Spleen (tissue), 11 donors: ENCODE measurements at regions not wholly inside any gene's neighbourhood (a gene's known extent, or its start where the extent isn't known, plus 50 kb on each side); places are given as distances from the start of the nearest gene placed in this dataset.
A peak's percentile ranks its signal among the peaks of the same experiment; 100 is the strongest.

Experiments
- DNase-seq: peaks from one replicate; pipeline ENCODE4 v3.0.0-alpha.2; 2020
- H3K27ac ChIP-seq, 8 donors: fragments of 200-600 bp; sonication (generic) in 7 of 8; 1 replicate in 4 of 8; 2 replicates in 4 of 8; pipeline versions ENCODE4 v1.5.0 to v1.8.0; 2016 to 2021; ENCODE audit warnings: inconsistent platforms in 4 of 8, mild to moderate bottlenecking in 4 of 8, moderate library complexity in 1 of 8
- H3K27me3 ChIP-seq, 7 donors: fragments of 200-600 bp; sonication (generic) in 6 of 7; replicated peaks in 1 of 7; 1 replicate in 4 of 7; 2 replicates in 3 of 7; pipeline versions ENCODE4 v1.5.0 to v1.8.0; 2016 to 2021; ENCODE audit warnings: inconsistent platforms in 3 of 7, mild to moderate bottlenecking in 1 of 7
- H3K36me3 ChIP-seq, 6 donors: fragments of 200-600 bp; sonication (generic) in 5 of 6; 1 replicate in 4 of 6; 2 replicates in 2 of 6; pipeline versions ENCODE4 v1.5.0 to v1.8.0; 2016 to 2021; ENCODE audit warnings: inconsistent platforms in 2 of 6
- H3K4me1 ChIP-seq, 6 donors: fragments of 200-600 bp; sonication (generic) in 5 of 6; 1 replicate in 3 of 6; 2 replicates in 3 of 6; pipeline versions ENCODE4 v1.5.0 to v1.8.0; 2016 to 2021; ENCODE audit warnings: inconsistent platforms in 3 of 6
- H3K4me3 ChIP-seq, 8 donors: fragments of 200-600 bp; sonication (generic) in 7 of 8; 1 replicate in 4 of 8; 2 replicates in 4 of 8; pipeline versions ENCODE4 v1.5.0 to v1.8.0; 2016 to 2021; ENCODE audit warnings: inconsistent platforms in 4 of 8, mild to moderate bottlenecking in 4 of 8, moderate library complexity in 2 of 8
- H3K9me3 ChIP-seq, 8 donors: fragments of 200-600 bp; sonication (generic) in 7 of 8; 1 replicate in 4 of 8; 2 replicates in 4 of 8; pipeline versions ENCODE4 v1.5.0 to v1.8.0; 2016 to 2021; ENCODE audit warnings: inconsistent platforms in 4 of 8
- POLR2A ChIP-seq, 3 donors: fragments of 450-650 bp; IDR thresholded peaks; one replicate each; pipeline ENCODE4 v1.5.1; 2017; ENCODE audit warnings: antibody characterized with exemption in 3 of 3, mild to moderate bottlenecking in 1 of 3
- POLR2AphosphoS5 ChIP-seq, 3 donors: sonication (generic); formaldehyde crosslinking; IDR thresholded peaks; one replicate each; pipeline ENCODE4 v1.5.1; 2017; ENCODE audit warnings: antibody characterized with exemption in 3 of 3
- WGBS, 5 donors: extraction: QIAGEN DNeasy Blood & Tissue Kit in 3 of 5; methylation state at CpG; one replicate each; pipeline versions ENCODE4 v1.1.5 to v1.1.7; 2013 to 2018; 5-methylcytosine and 5-hydroxymethylcytosine counted together
- intact Hi-C: fragments of 100-400 bp; cut with DNase I; formaldehyde crosslinking; loops from one replicate; pipeline ENCODE4 v1.15.0; 2023; ENCODE audit warnings: low total_unique reads
- TF ChIP-seq, protein P1 (sequence below), 11 experiments: fragments of 200-600 bp in 7 of 11; fragments of 450-650 bp in 4 of 11; sonication (generic) in 4 of 11; IDR thresholded peaks in 8 of 11; conservative IDR thresholded peaks in 3 of 11; 1 replicate in 7 of 11; 2 replicates in 4 of 11; pipeline versions ENCODE4 v1.4.0 to v1.8.0; 2016 to 2021; ENCODE audit warnings: antibody characterized with exemption in 11 of 11, inconsistent platforms in 4 of 11, mild to moderate bottlenecking in 1 of 11
- donor health status: healthy with polysubstance abuse.
- donor health status: DM: no; HTN: no; CAD: no; lungs with moderate emphysema.
- donor health status: DM: no; HTN: no; CAD: no.
- donor health status: Bipolar disorder and iron deficiency.
- donor health status: healthy.
- donor health status: DM: no; HTN: no; CAD: no.
- donor health status: DM: yes; HTN: yes; CAD: no.

DNA sequence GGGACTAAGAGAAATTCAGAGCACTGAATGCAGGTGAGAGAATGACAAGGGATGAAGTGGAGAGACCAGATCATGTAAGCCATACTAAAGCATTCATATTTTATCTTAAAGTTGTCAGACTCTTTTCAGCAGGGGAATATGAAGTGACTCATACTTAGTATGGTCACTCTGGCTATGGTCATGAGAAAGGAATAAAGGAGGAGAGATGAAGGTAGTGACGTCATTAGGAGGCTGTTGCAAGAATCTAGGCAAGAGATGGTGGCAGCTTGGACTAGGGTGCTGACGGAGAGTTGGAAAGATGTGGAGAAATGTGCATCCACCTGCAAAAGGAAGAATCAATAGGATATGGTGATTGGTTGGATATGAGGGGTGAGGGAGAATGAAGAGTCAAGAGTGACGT is 203.2 kb upstream of the ACVR2A start:
- WGBS, 5 donors: 81 to 91% (median 87%) methylated on average over 3 of the region's 3 CpGs
- H3K27me3 ChIP-seq: no peaks in the 10 kb centered on the region
- no peaks in the 10 kb centered on the region for H3K9me3 ChIP-seq
- no peaks in the 10 kb centered on the region for H3K36me3 ChIP-seq
- intact Hi-C loops: no loop called here
- TF ChIP-seq POLR2A (IDR thresholded peaks at IDR 0.05) (no peak), POLR2AphosphoS5 (IDR thresholded peaks at IDR 0.05) (no peak)
- TF ChIP-seq, protein P1, sequence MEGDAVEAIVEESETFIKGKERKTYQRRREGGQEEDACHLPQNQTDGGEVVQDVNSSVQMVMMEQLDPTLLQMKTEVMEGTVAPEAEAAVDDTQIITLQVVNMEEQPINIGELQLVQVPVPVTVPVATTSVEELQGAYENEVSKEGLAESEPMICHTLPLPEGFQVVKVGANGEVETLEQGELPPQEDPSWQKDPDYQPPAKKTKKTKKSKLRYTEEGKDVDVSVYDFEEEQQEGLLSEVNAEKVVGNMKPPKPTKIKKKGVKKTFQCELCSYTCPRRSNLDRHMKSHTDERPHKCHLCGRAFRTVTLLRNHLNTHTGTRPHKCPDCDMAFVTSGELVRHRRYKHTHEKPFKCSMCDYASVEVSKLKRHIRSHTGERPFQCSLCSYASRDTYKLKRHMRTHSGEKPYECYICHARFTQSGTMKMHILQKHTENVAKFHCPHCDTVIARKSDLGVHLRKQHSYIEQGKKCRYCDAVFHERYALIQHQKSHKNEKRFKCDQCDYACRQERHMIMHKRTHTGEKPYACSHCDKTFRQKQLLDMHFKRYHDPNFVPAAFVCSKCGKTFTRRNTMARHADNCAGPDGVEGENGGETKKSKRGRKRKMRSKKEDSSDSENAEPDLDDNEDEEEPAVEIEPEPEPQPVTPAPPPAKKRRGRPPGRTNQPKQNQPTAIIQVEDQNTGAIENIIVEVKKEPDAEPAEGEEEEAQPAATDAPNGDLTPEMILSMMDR (IDR thresholded peaks at IDR 0.05 in 8 of 11, conservative IDR thresholded peaks at IDR 0.05 in 3 of 11): no peak
- no peak overlapping the region for H3K27ac ChIP-seq
- peaks cover 0 to 8% (median 0%) of the 10 kb centered on the region in 6 donors for H3K4me1 ChIP-seq
- no peak for DNase-seq
- H3K4me3 ChIP-seq: no peak overlapping the region

DNA sequence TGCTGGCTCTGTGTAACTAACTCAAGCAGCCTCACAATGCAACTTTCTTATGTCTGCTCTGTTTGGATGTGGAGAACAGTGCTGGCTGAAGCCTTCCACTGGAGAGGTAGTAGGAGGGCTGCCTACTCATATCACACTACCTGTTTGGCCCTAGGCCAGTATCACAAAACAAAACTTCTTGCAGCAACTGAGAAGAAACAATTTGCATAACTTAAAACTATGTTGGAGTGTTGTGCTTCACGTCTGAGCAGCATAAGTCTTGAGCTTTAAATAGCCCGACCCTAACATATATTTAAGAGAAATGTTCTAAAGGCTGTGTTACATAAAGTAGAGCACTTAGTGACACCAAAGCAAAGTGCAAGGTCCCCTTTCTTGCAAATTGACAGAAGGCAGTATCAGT is 204.9 kb upstream of the ACVR2A start:
- Histone ChIP-seq H3K36me3 (no peaks in the 10 kb centered on the region), H3K4me1 (peaks cover 0 to 16% (median 2%) of the 10 kb centered on the region in 6 donors), H3K27me3 (no peaks in the 10 kb centered on the region), H3K9me3 (no peaks in the 10 kb centered on the region), H3K4me3 (no peak overlapping the region), H3K27ac (no peak overlapping the region)
- intact Hi-C loops: no loop called here
- TF ChIP-seq POLR2AphosphoS5 (IDR thresholded peaks at IDR 0.05) (no peak), POLR2A (IDR thresholded peaks at IDR 0.05) (no peak)
- TF ChIP-seq, protein P1 (IDR thresholded peaks at IDR 0.05 in 8 of 11, conservative IDR thresholded peaks at IDR 0.05 in 3 of 11): no peak
- WGBS, 5 donors: 64 to 89% (median 73%) methylated on average over 2 of the region's 2 CpGs
- DNase-seq: no peak

DNA sequence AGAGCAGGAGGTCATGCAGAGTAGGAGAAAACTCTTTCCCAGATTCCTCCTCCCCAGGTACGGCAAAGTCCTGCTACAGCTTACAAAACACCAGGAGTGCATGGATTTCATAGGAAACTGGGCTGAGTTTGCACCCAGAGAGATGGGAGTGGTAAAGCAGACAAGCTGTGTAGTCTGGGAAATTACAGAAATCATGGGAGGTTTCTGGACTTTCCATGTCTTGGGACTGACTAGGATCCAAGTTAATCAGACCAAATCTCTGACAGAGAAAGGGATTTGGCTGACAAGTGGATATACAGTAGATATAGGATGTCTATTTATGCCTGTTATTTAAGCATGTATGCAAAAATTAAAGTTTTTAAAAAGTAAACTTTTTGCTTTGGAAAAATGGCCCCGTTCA is 205.4 kb upstream of the ACVR2A start:
- Histone ChIP-seq H3K27me3 (no peaks in the 10 kb centered on the region), H3K9me3 (no peaks in the 10 kb centered on the region), H3K4me3 (no peak overlapping the region), H3K36me3 (no peaks in the 10 kb centered on the region), H3K27ac (no peak overlapping the region), H3K4me1 (peaks cover 0 to 16% (median 2%) of the 10 kb centered on the region in 6 donors)
- 88 to 94% (median 91%) methylated on average over 2 of the region's 2 CpGs for WGBS, 5 donors
- no peak for TF ChIP-seq POLR2AphosphoS5 (IDR thresholded peaks at IDR 0.05)
- TF ChIP-seq, protein P1 (IDR thresholded peaks at IDR 0.05 in 8 of 11, conservative IDR thresholded peaks at IDR 0.05 in 3 of 11): no peak
- TF ChIP-seq POLR2A (IDR thresholded peaks at IDR 0.05): no peak
- intact Hi-C loops: no loop called here
- no peak for DNase-seq

DNA sequence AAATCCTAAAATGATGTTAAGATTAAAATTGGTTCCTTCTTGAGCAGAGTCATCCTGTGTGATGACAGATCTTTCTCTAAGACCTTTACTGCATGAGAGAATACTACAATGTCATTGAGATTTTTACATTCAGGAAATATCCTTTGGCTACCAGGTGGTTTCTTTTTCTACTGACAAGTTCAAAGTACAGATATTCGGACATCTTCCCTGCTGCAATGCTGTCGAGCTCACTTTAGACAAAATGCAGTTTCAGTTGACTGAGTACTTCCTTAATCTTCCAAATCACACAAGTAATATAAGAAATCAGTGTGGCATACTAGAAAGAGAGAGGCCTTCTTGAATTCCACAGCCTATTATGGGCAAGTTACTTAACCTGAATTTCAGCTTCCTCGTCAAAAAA is 207.9 kb upstream of the ACVR2A start:
- Histone ChIP-seq H3K36me3 (no peaks in the 10 kb centered on the region), H3K27me3 (no peaks in the 10 kb centered on the region), H3K27ac (peak overlapping the region in 2 of 8 donors; percentile 0 to 14), H3K4me1 (peaks cover 0 to 16% (median 2%) of the 10 kb centered on the region in 6 donors), H3K4me3 (no peak overlapping the region), H3K9me3 (no peaks in the 10 kb centered on the region)
- intact Hi-C loops: no loop called here
- DNase-seq: no peak
- 30 to 49% (median 37%) methylated on average over 3 of the region's 3 CpGs for WGBS, 5 donors
- TF ChIP-seq POLR2AphosphoS5 (IDR thresholded peaks at IDR 0.05) (no peak), POLR2A (IDR thresholded peaks at IDR 0.05) (no peak)
- TF ChIP-seq, protein P1 (IDR thresholded peaks at IDR 0.05 in 8 of 11, conservative IDR thresholded peaks at IDR 0.05 in 3 of 11): no peak
